ENCODE measurements at regions not wholly inside any gene's neighbourhood (a gene's known extent, or its start where the extent isn't known, plus 50 kb on each side); places are given as distances from the start of the nearest gene placed in this dataset.

GRCh38 chr13:72153272-72153671, 286.3 kb upstream of the DACH1 start:
- DNase-seq = no peak

DNA sequence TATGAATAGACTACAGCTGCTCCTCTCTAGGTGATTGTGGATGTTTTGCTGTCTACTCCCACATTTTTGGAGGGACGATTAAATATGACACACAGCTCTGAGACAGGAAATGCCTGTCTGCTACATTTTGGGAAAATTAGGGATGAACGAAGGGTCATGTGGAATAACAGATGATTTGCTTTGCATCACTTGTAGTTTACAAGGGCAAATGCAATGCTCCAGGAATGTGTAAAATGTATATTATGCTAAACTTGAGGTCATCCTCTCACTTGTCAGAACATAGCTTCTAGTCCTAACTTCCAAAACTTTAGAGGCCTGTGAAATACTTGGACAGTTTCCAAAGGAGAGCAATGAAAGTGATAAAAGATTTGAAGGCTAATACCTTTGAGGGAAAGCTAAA, 284.2 kb upstream of the DACH1 start:
- DNase-seq = no peak

DNA sequence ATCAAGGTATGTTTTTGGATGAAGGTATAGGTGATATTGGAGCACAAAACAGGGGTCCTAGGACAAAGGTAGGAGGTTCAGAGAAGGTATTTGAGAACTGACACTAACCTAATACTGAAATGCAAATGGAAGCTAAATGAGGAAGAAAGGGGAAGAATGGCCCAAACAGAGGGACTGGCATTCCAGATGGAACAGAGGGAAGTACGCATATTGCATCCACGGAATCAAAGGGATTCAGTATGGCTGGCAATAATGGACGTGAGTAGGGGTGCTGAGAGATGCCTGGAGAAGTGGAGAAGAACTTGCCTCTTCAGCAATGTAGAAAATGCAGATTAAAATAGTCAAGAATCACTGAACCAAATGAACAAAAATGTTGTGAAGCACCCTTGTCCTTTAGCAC, 283.5 kb upstream of the DACH1 start:
- no peak for DNase-seq

- no peak for DNase-seq
Measured at GRCh38 chr13:72149701-72150100, 282.7 kb upstream of the DACH1 start.

- DNase-seq = no peak
Measured at GRCh38 chr13:72146816-72147215, 279.8 kb upstream of the DACH1 start.

DNA sequence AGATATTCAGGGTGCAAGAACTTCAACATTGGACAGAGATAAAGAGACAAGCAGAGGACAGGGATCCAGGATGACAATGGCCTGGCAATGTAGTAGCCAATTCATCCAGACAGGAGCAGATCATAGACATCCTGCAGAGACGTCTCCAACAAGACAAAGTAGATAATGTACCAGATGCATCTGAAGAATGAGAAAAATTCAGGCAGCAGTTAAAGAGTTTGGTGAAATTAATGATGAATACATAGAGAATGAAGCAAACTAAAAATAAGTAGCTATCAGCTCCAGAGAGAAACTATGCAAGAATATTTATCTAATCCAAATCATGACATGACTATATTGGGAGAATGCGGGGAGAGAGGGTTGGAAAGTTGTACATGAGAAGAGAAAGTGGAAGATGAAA, 278.4 kb upstream of the DACH1 start:
- no peak for DNase-seq

DNA sequence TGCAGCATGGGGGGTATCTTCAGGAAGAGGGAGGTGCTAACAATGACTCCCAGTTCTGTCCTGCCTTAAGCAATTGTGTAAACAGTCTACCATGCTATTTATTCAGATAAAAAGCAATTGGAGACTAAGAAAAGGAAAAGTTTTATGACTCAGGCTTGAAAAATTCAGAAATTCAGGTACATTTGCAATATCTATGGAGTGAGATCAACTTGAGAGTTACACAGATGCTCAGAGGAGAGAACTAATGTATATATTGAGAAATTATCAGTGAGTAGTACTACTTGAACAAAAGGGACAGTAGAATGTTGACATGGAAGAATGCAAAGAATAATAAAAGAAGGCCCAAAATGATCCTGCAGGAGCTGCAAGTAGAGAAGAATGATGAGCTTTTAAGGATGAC, 277.6 kb upstream of the DACH1 start:
- DNase-seq = no peak

DNA sequence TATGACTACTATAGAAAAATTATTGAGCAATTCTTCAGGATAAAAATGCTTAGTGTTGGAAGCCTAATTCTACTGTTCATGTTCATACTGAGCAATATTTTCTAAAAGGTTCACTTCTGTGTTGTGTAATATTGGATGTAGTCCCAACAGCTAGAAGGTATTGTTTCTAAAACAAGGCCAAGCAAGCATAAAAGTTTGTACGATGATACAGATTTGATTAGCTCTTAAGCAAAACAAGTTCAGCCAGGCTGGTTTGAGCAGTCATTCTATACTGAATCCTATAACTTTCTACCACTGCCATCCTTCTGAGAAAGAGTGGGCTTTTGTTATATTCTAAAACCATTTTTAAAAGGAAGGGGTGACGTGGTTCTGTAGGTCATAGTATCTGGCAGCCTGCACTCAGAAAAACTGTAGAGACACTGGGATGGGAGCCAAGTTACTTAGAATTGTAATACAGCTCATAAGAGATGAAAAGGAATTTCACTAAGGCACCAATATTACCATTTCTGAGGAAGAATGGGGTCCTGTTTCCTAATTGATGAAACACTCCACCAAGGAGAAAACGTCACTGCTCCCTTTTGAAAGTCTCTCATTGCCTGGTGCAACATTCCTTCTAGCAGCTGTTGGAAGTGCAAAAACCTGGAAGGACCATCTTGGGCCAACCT, 275.0 kb upstream of the DACH1 start:
- no peak for DNase-seq

GRCh38 chr13:72139192-72139591, 272.2 kb upstream of the DACH1 start:
- DNase-seq = no peak

DNA sequence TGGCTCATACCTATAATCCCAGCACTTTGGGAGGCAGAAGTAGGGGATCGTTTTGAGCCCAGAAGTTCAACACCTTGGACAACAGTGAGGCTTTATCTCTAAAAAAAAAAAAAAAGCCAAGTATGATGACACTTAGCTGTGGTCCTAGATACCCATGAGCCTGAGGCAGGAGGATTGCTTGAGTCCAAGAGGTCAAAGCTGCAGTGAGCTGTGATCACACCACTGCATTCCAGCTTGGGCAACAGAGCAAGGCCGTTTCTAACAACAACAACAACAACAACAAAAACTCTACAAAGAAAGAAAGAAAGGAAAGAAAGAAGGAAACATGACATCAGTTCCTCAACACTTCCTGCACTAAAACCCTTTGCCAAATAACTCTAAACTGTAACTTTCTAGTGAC, 265.1 kb upstream of the DACH1 start:
- DNase-seq = no peak

DNA sequence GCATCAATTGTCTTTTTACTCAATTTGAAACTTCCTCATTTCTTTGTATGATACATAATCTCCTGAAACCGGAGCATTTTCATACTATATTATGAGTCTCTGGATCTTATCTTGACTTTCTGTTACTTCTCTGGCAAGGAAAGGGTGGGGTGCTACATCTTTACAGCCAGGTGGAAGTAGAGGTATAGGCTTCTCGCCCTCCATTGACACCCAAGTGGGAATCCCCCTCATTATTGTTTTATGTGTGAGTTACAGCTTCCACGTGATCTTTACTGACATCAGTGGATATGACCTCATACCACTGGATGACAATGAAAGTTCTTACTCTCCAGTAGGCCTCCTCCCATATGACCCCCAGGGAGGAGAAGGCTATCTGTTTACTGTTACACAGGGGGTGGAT, 262.1 kb upstream of the DACH1 start:
- DNase-seq = no peak

DNA sequence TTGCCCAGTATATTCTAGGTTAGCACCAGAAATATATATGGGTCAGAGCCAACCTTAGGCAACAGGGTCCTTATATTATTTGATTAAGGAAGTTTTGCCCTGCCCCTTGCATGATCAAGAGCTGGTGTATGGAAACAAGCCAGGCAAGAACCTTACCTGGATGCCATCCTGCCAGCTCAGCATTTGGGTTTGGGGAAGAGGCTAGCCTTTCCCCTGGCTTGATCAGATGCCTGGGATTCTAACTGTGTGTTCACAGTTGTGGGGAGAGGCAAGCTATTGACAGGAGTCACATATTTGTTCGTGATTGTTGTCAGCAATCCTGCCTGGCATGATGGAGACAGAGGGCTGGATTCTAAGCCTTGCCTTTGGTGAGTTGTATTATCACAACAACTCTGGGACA, 260.0 kb upstream of the DACH1 start:
- DNase-seq = no peak

DNA sequence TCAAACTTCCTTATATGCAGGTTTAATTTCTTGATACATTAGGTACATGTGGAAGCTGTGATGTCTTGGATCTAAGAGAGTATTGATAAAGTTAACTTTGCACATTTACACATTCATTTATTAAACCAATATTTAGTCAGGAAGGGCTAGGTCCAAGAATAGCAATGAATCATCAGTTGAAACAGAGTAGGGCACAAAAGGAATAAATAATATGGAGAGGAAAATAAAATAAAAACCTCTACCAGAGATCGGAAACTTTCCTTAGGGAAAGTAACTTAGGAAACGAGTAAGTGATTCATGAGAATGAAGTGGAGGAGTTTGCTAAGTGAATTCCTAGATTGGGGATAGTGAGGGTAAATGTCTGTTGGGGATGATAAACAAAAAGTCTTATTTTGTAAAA, 259.4 kb upstream of the DACH1 start:
- no peak for DNase-seq

GRCh38 chr13:72125561-72125960, 258.6 kb upstream of the DACH1 start:
- no peak for DNase-seq

- DNase-seq = no peak
Measured at GRCh38 chr13:72122661-72123255, 255.8 kb upstream of the DACH1 start.

GRCh38 chr13:72121466-72121865, 254.5 kb upstream of the DACH1 start:
- no peak for DNase-seq

- DNase-seq = no peak
Measured at GRCh38 chr13:72120632-72121031, 253.6 kb upstream of the DACH1 start.

GRCh38 chr13:72113931-72114330, 246.9 kb upstream of the DACH1 start:
- DNase-seq = no peak

DNA sequence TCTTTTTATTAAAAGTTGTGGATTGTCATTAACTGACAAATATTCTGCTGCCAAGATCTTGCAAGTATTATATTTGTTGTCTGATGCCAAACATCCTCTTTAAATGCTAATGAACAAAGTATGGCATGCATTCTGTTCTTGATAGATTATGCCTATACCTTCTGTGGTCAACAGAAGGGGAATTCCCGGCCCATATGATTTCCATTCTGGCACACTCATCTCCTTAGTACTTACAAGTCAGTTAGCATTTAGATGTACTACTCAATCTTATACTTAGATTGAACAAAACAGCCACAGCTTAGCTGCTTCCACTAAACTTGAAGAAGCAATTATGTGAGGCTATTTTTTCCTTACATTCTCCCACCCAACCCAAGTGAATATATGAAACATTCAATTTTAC, 246.1 kb upstream of the DACH1 start:
- DNase-seq = no peak

DNA sequence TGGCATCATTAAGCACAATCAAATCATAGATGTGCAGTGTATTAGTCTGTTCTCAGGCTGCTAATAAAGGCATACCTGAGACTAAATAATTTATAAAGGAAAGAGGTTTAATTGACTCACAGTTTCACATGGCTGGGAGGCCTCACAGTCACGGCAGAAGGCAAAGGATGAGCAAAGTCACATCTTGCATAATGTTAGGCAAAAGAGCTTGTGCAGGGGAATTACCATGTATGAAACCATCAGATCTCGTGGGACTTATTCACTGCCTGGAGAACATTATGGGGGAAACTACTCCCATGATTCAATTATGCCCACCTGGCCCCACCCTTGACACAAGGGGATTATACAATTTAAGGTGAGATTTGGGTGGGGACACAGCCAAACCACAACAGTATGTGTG, 245.2 kb upstream of the DACH1 start:
- DNase-seq = no peak

- DNase-seq = no peak
Measured at GRCh38 chr13:72109863-72110262, 242.9 kb upstream of the DACH1 start.

- DNase-seq = no peak
Measured at GRCh38 chr13:72104656-72105180, 237.7 kb upstream of the DACH1 start.

DNA sequence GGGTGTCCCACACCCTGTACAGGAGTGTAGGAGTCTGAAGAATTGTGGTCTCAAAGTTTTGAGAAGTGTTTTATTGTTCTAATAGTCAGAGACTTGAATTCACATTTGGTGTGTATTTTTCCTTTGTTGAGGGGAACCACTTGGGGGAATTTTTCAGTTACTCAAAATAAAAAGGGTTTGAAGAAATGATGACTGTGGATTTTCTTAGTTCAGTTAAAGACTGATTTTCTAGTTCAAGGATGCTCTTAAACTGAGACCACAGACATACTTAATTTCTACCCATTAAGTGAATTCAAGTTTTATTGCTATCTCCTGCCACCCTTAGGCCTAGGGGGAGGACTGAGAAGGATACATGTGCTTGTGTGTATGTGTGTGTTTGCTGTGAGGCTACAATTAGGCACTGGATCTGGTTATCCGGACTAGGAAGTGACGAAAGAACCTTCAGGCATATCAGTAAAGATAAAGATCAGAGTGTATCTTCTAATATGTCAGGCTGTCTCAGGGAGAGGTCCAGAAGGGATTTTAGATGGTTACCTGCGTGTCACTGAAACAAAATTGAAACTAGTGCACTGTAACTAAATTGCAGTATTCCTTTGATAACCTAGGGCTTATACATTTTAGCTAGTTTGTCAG, 234.9 kb upstream of the DACH1 start:
- DNase-seq = no peak

GRCh38 chr13:72100339-72100738, 233.3 kb upstream of the DACH1 start:
- no peak for DNase-seq

DNA sequence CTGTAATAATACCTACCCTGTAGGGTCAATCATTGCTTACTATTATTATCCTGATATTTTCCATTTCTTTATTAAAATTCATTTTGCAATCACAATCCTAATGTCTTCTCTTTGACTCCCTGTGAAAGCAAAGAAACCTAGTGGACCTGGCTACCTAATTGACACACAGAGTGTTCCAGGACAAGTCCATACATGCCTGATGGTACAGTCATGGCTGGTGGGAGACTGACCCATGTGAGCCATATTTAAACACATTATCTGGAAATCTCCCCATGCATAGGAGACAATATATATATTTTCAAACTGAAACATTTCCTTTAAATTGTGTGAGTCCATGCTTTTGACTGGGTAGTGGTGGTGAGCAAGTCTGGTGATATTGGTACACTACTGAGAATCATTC, 230.6 kb upstream of the DACH1 start:
- no peak for DNase-seq
